Neural progenitor cell (in vitro differentiated cells): ENCODE measurements at regions not wholly inside any gene's neighbourhood (a gene's known extent, or its start where the extent isn't known, plus 50 kb on each side); places are given as distances from the start of the nearest gene placed in this dataset.

Experiments
- CTCF ChIP-seq: fragments of 200-600 bp; sonication (generic); IDR thresholded peaks from 2 replicates; pipeline ENCODE4 v1.5.1; 2017; ENCODE audit warnings: antibody characterized with exemption, mild to moderate bottlenecking
- EZH2 ChIP-seq: fragments of 200-600 bp; sonication (generic); IDR thresholded peaks from 2 replicates; pipeline ENCODE4 v1.6.1; 2017; ENCODE audit warnings: antibody characterized with exemption, mild to moderate bottlenecking, moderate library complexity

- no peak for TF ChIP-seq CTCF
- no peak for TF ChIP-seq EZH2
These were observed 301.2 kb upstream of the TYRP1 start for GRCh38 chr9:12391839-12392509.
